IMR-90 (cell line): ENCODE measurements at regions not wholly inside any gene's neighbourhood (a gene's known extent, or its start where the extent isn't known, plus 50 kb on each side); places are given as distances from the start of the nearest gene placed in this dataset.

Experiments used
- BHLHE40 ChIP-seq: fragments of 150-350 bp; IDR thresholded peaks from 2 replicates; pipeline ENCODE4 v1.6.1; 2016; ENCODE audit warnings: mild to moderate bottlenecking, low read depth, low read length
- FOS ChIP-seq: fragments of 150-350 bp; IDR thresholded peaks from 2 replicates; pipeline ENCODE4 v1.6.1; 2016; ENCODE audit warnings: low read depth, low read length
- MAFK ChIP-seq: IDR thresholded peaks from 2 replicates; pipeline ENCODE4 v1.6.1; 2012; ENCODE audit warnings: low read depth, low read length, improper control_type of control experiment
- MAZ ChIP-seq: IDR thresholded peaks from 2 replicates; pipeline ENCODE4 v1.6.1; 2012; ENCODE audit warnings: low read depth, mild to moderate bottlenecking, low read length, improper control_type of control experiment, moderate library complexity, borderline replicate concordance
- MXI1 ChIP-seq: IDR thresholded peaks from 2 replicates; pipeline ENCODE4 v1.6.1; 2012; ENCODE audit warnings: low read depth, mild to moderate bottlenecking, low read length, moderate library complexity, borderline replicate concordance
- NFE2L2 ChIP-seq: fragments of 150-350 bp; IDR thresholded peaks from 2 replicates; pipeline ENCODE4 v1.6.1; 2016; ENCODE audit warnings: low read depth, mild to moderate bottlenecking, low read length
- POLR2A ChIP-seq: IDR thresholded peaks from 2 replicates; pipeline ENCODE4 v1.6.1; 2012; ENCODE audit warnings: mild to moderate bottlenecking, low read depth, low read length
- RAD21 ChIP-seq: IDR thresholded peaks from 2 replicates; pipeline ENCODE4 v1.6.1; 2012; ENCODE audit warnings: low read length, improper control_type of control experiment
- RFX5 ChIP-seq: IDR thresholded peaks from 2 replicates; pipeline ENCODE4 v1.8.0; 2012; ENCODE audit warnings: low read depth, mild to moderate bottlenecking, low read length, moderate library complexity
- SMC3 ChIP-seq: fragments of 150-350 bp; IDR thresholded peaks from 2 replicates; pipeline ENCODE4 v1.6.1; 2016; ENCODE audit warnings: low read depth, mild to moderate bottlenecking, antibody characterized with exemption, low read length, moderate library complexity
- TF ChIP-seq, protein P1 (sequence below): conservative IDR thresholded peaks from 2 replicates; pipeline ENCODE4 v1.5.1; 2012; ENCODE audit warnings: mild to moderate bottlenecking, low read depth, low read length, improper control_type of control experiment
- TF ChIP-seq, protein P2 (sequence below): fragments of 150-350 bp; IDR thresholded peaks from 2 replicates; pipeline ENCODE4 v1.6.1; 2016; ENCODE audit warnings: low read depth, mild to moderate bottlenecking, low read length, moderate library complexity, borderline replicate concordance
- TF ChIP-seq, protein P3 (sequence below): fragments of 150-350 bp; IDR thresholded peaks from 2 replicates; pipeline ENCODE4 v1.6.1; 2017; ENCODE audit warnings: mild to moderate bottlenecking, antibody characterized with exemption, low read length, low read depth

DNA sequence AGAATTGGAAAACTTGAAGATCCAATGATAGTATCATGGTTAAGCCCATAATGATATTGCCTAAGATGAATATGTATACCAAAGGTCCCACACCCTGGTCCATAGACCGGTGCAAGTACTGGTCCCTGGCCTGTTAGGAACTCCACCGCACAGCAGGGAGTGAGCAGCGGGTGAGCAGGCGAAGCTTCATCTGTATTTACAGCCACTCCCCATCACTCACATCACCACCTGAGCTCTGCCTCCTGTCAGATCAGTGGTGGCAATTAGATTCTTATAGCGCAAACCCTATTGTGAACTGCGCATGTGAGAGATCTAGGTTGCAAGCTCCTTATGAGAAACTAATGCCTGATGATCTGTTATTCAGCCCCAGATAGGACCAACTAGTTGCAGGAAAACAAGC lies 402.4 kb downstream of the EPHA4 start:
- TF ChIP-seq, protein P1, sequence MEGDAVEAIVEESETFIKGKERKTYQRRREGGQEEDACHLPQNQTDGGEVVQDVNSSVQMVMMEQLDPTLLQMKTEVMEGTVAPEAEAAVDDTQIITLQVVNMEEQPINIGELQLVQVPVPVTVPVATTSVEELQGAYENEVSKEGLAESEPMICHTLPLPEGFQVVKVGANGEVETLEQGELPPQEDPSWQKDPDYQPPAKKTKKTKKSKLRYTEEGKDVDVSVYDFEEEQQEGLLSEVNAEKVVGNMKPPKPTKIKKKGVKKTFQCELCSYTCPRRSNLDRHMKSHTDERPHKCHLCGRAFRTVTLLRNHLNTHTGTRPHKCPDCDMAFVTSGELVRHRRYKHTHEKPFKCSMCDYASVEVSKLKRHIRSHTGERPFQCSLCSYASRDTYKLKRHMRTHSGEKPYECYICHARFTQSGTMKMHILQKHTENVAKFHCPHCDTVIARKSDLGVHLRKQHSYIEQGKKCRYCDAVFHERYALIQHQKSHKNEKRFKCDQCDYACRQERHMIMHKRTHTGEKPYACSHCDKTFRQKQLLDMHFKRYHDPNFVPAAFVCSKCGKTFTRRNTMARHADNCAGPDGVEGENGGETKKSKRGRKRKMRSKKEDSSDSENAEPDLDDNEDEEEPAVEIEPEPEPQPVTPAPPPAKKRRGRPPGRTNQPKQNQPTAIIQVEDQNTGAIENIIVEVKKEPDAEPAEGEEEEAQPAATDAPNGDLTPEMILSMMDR = no peak
- TF ChIP-seq RAD21 (no peak), POLR2A (no peak), MXI1 (no peak), SMC3 (no peak), MAFK (no peak), BHLHE40 (no peak), MAZ (no peak), RFX5 (no peak), FOS (no peak), NFE2L2 (no peak)
- TF ChIP-seq, protein P2, sequence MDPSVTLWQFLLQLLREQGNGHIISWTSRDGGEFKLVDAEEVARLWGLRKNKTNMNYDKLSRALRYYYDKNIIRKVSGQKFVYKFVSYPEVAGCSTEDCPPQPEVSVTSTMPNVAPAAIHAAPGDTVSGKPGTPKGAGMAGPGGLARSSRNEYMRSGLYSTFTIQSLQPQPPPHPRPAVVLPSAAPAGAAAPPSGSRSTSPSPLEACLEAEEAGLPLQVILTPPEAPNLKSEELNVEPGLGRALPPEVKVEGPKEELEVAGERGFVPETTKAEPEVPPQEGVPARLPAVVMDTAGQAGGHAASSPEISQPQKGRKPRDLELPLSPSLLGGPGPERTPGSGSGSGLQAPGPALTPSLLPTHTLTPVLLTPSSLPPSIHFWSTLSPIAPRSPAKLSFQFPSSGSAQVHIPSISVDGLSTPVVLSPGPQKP = no peak
- TF ChIP-seq, protein P3, sequence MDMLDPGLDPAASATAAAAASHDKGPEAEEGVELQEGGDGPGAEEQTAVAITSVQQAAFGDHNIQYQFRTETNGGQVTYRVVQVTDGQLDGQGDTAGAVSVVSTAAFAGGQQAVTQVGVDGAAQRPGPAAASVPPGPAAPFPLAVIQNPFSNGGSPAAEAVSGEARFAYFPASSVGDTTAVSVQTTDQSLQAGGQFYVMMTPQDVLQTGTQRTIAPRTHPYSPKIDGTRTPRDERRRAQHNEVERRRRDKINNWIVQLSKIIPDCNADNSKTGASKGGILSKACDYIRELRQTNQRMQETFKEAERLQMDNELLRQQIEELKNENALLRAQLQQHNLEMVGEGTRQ = no peak
